DND-41 (cell line): ENCODE measurements at regions not wholly inside any gene's neighbourhood (a gene's known extent, or its start where the extent isn't known, plus 50 kb on each side); places are given as distances from the start of the nearest gene placed in this dataset.
A peak's percentile ranks its signal among the peaks of the same experiment; 100 is the strongest.
"Not testable (repeated sequence)": the region's sequence is repeated elsewhere in the genome, so short reads cannot be mapped to it uniquely, and the experiment has no call there.

Source experiments
- ATAC-seq: fragments of 200-7000 bp; cut with Tn5 transposase; 3 replicates; pipeline ENCODE4 v1.9.1; 2021; ENCODE audit warnings: low read depth; ENCODE audit not compliant: insufficient read depth
- DNase-seq: peaks from one replicate; pipeline ENCODE4 v3.0.0-alpha.2; 2020
- H2AFZ ChIP-seq: 2 replicates; pipeline ENCODE4 v1.6.0; 2012; ENCODE audit warnings: low read depth, low read length
- H3K27ac ChIP-seq: 2 replicates; pipeline ENCODE4 v1.5.1; 2012; ENCODE audit warnings: low read length, inconsistent platforms
- H3K27me3 ChIP-seq: fragments of 200-600 bp; sonication (generic); 2 replicates; pipeline ENCODE4 v1.6.0; 2012; ENCODE audit warnings: low read length, mild to moderate bottlenecking, inconsistent platforms; ENCODE audit not compliant: insufficient read depth, poor library complexity
- H3K36me3 ChIP-seq: 2 replicates; pipeline ENCODE4 v1.5.1; 2012; ENCODE audit warnings: low read length, inconsistent platforms; ENCODE audit not compliant: insufficient read depth
- H3K4me1 ChIP-seq: 2 replicates; pipeline ENCODE4 v1.5.1; 2012; ENCODE audit warnings: mild to moderate bottlenecking, low read length; ENCODE audit not compliant: insufficient read depth
- H3K4me2 ChIP-seq: 2 replicates; pipeline ENCODE4 v1.6.0; 2012; ENCODE audit warnings: mild to moderate bottlenecking, moderate library complexity, low read length, inconsistent platforms; ENCODE audit not compliant: insufficient read depth
- H3K4me3 ChIP-seq, 2 experiments: fragments of 200-600 bp in 1 of 2; shearing (Covaris generic) in 1 of 2; 2 replicates each; pipeline ENCODE4 v1.5.1; 2012 to 2016; ENCODE audit warnings: inconsistent platforms in 2 of 2, low read length in 2 of 2, mild to moderate bottlenecking in 2 of 2, low read depth in 1 of 2, moderate library complexity in 1 of 2
- H3K79me2 ChIP-seq: 2 replicates; pipeline ENCODE4 v1.6.0; 2012; ENCODE audit warnings: low read length, inconsistent platforms; ENCODE audit not compliant: insufficient read depth
- H3K9ac ChIP-seq: 2 replicates; pipeline ENCODE4 v1.6.0; 2012; ENCODE audit warnings: low read depth, mild to moderate bottlenecking, inconsistent platforms, low read length, moderate library complexity
- H3K9me3 ChIP-seq: 2 replicates; pipeline ENCODE4 v1.5.1; 2012; ENCODE audit warnings: low read length, moderate library complexity, mild to moderate bottlenecking, inconsistent platforms; ENCODE audit not compliant: insufficient read depth, severe bottlenecking
- H4K20me1 ChIP-seq: 2 replicates; pipeline ENCODE4 v1.6.0; 2012; ENCODE audit warnings: low read length; ENCODE audit not compliant: insufficient read depth
- EZH2 ChIP-seq: IDR thresholded peaks from 3 replicates; pipeline ENCODE4 v1.6.1; 2012; ENCODE audit warnings: borderline replicate concordance, low read depth, mild to moderate bottlenecking, moderate library complexity, low read length, inconsistent platforms; ENCODE audit not compliant: severe bottlenecking
- TF ChIP-seq, protein P1 (sequence below): IDR thresholded peaks from 2 replicates; pipeline ENCODE4 v1.5.1; 2012; ENCODE audit warnings: borderline replicate concordance, low read length, moderate library complexity, mild to moderate bottlenecking; ENCODE audit not compliant: poor library complexity, severe bottlenecking; ENCODE audit errors: extremely low read depth

DNA sequence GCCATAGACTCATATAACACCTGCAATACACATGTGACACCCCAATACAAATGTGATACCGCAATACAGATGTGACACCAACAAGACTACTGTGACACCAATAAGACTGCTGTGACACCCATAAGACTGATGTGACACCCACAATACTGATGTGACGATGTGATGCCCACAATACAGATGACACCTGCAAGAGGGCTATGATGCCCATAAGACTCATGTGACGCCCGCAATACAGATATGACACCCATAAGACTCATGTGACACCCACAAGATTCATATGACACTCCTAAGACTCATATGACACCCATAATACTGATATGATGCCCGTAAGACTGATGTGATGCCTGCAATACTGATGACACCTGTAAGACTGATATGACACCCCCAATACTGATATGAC is 113.0 kb downstream of the MRPL57 start:
- no peak overlapping the region for H3K4me2 ChIP-seq
- no peaks in the 10 kb centered on the region for H3K79me2 ChIP-seq
- H4K20me1 ChIP-seq = no peaks in the 10 kb centered on the region
- H3K9ac ChIP-seq = no peak overlapping the region
- H3K4me1 ChIP-seq = no peaks in the 10 kb centered on the region
- no peak overlapping the region for H3K27ac ChIP-seq
- H3K9me3 ChIP-seq = no peaks in the 10 kb centered on the region
- DNase-seq (no peak), ATAC-seq (no peak)
- no peaks in the 10 kb centered on the region for H3K27me3 ChIP-seq
- H2AFZ ChIP-seq = no peak overlapping the region
- H3K36me3 ChIP-seq = no peaks in the 10 kb centered on the region
- TF ChIP-seq, protein P1, sequence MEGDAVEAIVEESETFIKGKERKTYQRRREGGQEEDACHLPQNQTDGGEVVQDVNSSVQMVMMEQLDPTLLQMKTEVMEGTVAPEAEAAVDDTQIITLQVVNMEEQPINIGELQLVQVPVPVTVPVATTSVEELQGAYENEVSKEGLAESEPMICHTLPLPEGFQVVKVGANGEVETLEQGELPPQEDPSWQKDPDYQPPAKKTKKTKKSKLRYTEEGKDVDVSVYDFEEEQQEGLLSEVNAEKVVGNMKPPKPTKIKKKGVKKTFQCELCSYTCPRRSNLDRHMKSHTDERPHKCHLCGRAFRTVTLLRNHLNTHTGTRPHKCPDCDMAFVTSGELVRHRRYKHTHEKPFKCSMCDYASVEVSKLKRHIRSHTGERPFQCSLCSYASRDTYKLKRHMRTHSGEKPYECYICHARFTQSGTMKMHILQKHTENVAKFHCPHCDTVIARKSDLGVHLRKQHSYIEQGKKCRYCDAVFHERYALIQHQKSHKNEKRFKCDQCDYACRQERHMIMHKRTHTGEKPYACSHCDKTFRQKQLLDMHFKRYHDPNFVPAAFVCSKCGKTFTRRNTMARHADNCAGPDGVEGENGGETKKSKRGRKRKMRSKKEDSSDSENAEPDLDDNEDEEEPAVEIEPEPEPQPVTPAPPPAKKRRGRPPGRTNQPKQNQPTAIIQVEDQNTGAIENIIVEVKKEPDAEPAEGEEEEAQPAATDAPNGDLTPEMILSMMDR = no peak
- TF ChIP-seq EZH2 = no peak
- no peak overlapping the region for H3K4me3 ChIP-seq

DNA sequence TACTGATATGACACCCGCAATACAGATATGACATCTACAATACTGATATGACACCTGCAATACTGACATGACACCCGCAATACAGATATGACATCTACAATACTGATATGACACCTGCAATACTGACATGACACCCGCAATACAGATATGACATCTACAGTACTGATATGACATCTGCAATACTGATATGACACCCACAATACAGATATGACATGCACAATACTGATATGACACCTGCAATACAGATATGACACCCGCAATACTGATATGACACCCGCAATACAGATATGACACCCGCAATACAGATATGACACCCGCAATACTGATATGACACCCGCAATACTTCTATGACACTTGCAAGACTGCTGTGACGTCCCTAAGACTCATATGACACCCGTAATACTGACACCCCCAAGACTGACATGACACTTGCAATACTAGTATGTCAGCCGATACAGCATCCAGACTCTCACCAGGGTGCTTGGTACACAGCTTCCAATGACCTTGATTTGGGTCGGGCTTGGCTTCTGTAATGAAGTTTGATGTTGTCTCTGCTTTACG is 114.1 kb downstream of the MRPL57 start:
- not testable (repeated sequence) for H3K27ac ChIP-seq, H3K9ac ChIP-seq, H3K4me2 ChIP-seq, DNase-seq, H3K27me3 ChIP-seq, H3K9me3 ChIP-seq, ATAC-seq, H3K4me3 ChIP-seq, H3K4me1 ChIP-seq, H4K20me1 ChIP-seq, H3K79me2 ChIP-seq, H2AFZ ChIP-seq, H3K36me3 ChIP-seq

DNA sequence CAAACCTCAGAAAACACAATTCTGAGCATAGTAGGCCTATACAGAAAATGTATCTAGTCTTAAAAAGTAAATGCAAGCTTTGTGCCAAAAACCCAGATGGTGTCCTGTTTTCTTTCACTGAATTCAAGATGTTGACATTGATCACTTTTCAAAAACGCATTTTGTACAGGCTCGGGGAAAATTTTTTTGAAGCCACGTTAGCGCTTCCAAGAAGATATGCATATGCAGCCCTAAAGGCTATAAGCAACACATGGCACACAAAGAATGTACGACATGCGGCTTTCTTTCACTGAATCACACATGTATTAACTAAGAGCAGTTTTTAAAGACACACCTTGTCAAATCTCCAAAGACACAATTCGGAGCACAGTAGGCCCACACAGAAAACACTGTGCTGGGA is 115.4 kb downstream of the MRPL57 start:
- H3K9ac ChIP-seq = no peak overlapping the region
- no peaks in the 10 kb centered on the region for H3K79me2 ChIP-seq
- H3K4me1 ChIP-seq = peaks cover 13% of the 10 kb centered on the region
- no peak for TF ChIP-seq EZH2
- TF ChIP-seq, protein P1 = no peak
- H3K9me3 ChIP-seq = no peaks in the 10 kb centered on the region
- H3K4me3 ChIP-seq = no peak overlapping the region
- H4K20me1 ChIP-seq = no peaks in the 10 kb centered on the region
- no peak for ATAC-seq
- H3K27ac ChIP-seq = no peak overlapping the region
- no peaks in the 10 kb centered on the region for H3K27me3 ChIP-seq
- no peak overlapping the region for H2AFZ ChIP-seq
- H3K4me2 ChIP-seq = no peak overlapping the region
- no peaks in the 10 kb centered on the region for H3K36me3 ChIP-seq
- no peak for DNase-seq

DNA sequence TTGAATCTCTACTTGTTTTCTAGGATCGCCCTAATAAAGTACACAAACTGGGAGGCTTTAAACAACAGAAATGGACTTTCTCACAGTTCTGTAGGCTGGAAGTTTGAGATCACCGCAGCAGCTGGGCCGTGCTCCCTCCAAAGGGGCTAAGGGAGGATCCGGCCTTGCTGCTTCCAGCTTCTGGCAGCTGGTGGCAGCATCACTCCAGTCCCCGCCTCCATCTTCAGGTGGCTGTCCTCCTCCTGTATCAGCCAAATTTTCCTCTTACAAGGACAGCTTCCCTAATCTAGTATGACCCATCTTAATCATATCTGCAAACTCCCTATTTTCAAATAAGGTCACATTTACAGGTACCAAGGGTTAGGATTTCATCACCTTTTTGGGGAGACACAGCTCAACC is 120.5 kb downstream of the MRPL57 start:
- not testable (repeated sequence) for H3K9me3 ChIP-seq, H3K36me3 ChIP-seq, H4K20me1 ChIP-seq, H3K27me3 ChIP-seq
- DNase-seq (peak; percentile 65), ATAC-seq (peak; percentile 61)
- TF ChIP-seq, protein P1 = peak; percentile 74
- Histone ChIP-seq H3K4me3 (peak overlapping the region in 1 of 2 experiments; percentile 63; a peak in 2 of 4 replicates), H3K4me2 (peak overlapping the region; percentile 85), H3K4me1 (peaks cover 43% of the 10 kb centered on the region), H3K79me2 (peaks cover 28% of the 10 kb centered on the region), H3K27ac (peak overlapping the region; percentile 77), H3K9ac (peak overlapping the region; percentile 56), H2AFZ (peak overlapping the region; percentile 84)
